ENCODE measurements at regions not wholly inside any gene's neighbourhood (a gene's known extent, or its start where the extent isn't known, plus 50 kb on each side); places are given as distances from the start of the nearest gene placed in this dataset.

DNA sequence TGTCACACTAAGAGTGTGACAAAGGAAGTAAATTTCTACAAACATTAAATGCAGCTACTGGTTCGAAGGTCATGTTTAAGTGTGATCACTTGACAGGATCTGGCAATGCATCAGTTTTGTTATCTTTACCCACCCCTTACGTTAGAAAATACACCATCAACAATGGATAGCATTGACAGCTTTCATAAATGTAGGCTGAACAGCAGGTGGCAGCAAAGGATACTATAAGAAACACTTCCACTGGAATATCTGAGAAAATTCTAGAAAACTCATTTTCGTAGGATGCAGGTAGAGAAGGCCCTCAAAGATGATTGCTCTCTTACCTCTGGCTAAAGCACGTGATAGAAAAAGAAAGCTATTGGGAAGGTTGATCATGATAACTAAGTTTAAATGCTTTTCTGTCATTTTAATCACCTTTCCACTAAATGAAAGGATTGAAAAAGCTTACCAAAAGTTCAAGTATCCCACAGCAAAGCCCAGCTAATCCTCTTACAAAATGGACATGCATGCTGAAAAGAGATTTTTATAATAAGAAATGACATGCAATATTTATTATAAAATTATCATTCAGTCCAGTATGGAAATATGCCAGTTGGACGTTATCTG, 292.5 kb downstream of the PARP8 start:
- intact Hi-C loops (cut with micrococcal nuclease), result loop anchor here (1.0 kb wide), 1 partner anchor 1698 kb away; no protein-coding TSS in a partner anchor
- CTCF ChIA-PET, result interaction anchor here (0.8 to 2.7 kb wide), 5 partner anchors 9 to 1700 kb away, joined by 4 to 12 read pairs (median 7); no protein-coding TSS in a partner anchor
- H3K27me3 Mint-ChIP-seq, result peaks cover 20% of the 10 kb centered on the region

GRCh38 chr5:50962934-50963872, 296.8 kb downstream of the PARP8 start:
- ATAC-seq (ENCODE audit: low read depth) (peak; percentile 68), DNase-seq (peak; percentile 45)
- ChIA-PET POLR2A (no interaction called here), CTCF (interaction anchor here (0.8 kb wide), 1 partner anchor 9 kb away, joined by 4 read pairs; no protein-coding TSS in a partner anchor)
- H3K4me1 Mint-ChIP-seq, result peaks cover 44% of the 10 kb centered on the region
- H3K36me3 Mint-ChIP-seq (ENCODE audit: low read depth), result no peaks in the 10 kb centered on the region
- H3K27me3 Mint-ChIP-seq, result peaks cover 49% of the 10 kb centered on the region
- TF ChIP-seq CTCF (IDR thresholded peaks at IDR 0.05), result no peak
- no peak overlapping the region for H3K27ac Mint-ChIP-seq
- peak overlapping the region; percentile 83 for H3K4me3 Mint-ChIP-seq
- intact Hi-C loops (cut with micrococcal nuclease), result loop anchor here (1.0 to 10.0 kb wide), 4 partner anchors 422 to 1822 kb away; partner anchors contain the start of genes ISL1, ITGA1 and PELO
- peaks cover 3% of the 10 kb centered on the region for H3K9me3 Mint-ChIP-seq

More for the DNA sequence above, 292.5 kb downstream of the PARP8 start:
- no peaks in the 10 kb centered on the region for H3K9me3 Mint-ChIP-seq
- DNase-seq, result no peak
- H3K4me1 Mint-ChIP-seq, result peaks cover 10% of the 10 kb centered on the region
- ATAC-seq (ENCODE audit: low read depth), result peak; percentile 34
- no peaks in the 10 kb centered on the region for H3K36me3 Mint-ChIP-seq (ENCODE audit: low read depth)
- H3K27ac Mint-ChIP-seq, result no peak overlapping the region
- no peak for TF ChIP-seq CTCF (IDR thresholded peaks at IDR 0.05)
- POLR2A ChIA-PET, result no interaction called here
- H3K4me3 Mint-ChIP-seq, result no peak overlapping the region

- ChIA-PET POLR2A (no interaction called here), CTCF (no interaction called here)
- intact Hi-C loops (cut with micrococcal nuclease), result loop anchor here (1.0 to 10.0 kb wide), 4 partner anchors 421 to 1821 kb away; partner anchors contain the start of genes ISL1, ITGA1 and PELO
- Mint-ChIP-seq H3K9me3 (peaks cover 3% of the 10 kb centered on the region), H3K27ac (no peak overlapping the region), H3K36me3 (ENCODE audit: low read depth) (no peaks in the 10 kb centered on the region), H3K4me3 (peak overlapping the region; percentile 57), H3K27me3 (peaks cover 59% of the 10 kb centered on the region), H3K4me1 (peaks cover 54% of the 10 kb centered on the region)
- no peak for TF ChIP-seq CTCF (IDR thresholded peaks at IDR 0.05)
- ATAC-seq (ENCODE audit: low read depth) (no peak), DNase-seq (no peak)
These were observed 297.7 kb downstream of the PARP8 start for GRCh38 chr5:50963971-50964745.

- Mint-ChIP-seq H3K9me3 (peaks cover 3% of the 10 kb centered on the region), H3K4me1 (peaks cover 62% of the 10 kb centered on the region), H3K4me3 (no peak overlapping the region), H3K27ac (no peak overlapping the region), H3K36me3 (ENCODE audit: low read depth) (no peaks in the 10 kb centered on the region), H3K27me3 (peaks cover 61% of the 10 kb centered on the region)
- POLR2A ChIA-PET, result no interaction called here
- no peak for ATAC-seq (ENCODE audit: low read depth)
- intact Hi-C loops (cut with micrococcal nuclease), result loop anchor here (10.0 kb wide), 2 partner anchors 420 to 1820 kb away; partner anchors contain the start of genes ISL1, ITGA1 and PELO
- no peak for TF ChIP-seq CTCF (IDR thresholded peaks at IDR 0.05)
- no peak for DNase-seq
- CTCF ChIA-PET, result no interaction called here
These were observed 298.6 kb downstream of the PARP8 start for GRCh38 chr5:50964746-50965653.

All from activated B cell treated with CpG ODN at 0.5 μM for 24 hours (primary cell).